ENCODE measurements at regions not wholly inside any gene's neighbourhood (a gene's known extent, or its start where the extent isn't known, plus 50 kb on each side); places are given as distances from the start of the nearest gene placed in this dataset.

GRCh38 chr15:100829457-100829856, 50.2 kb upstream of the ALDH1A3 start:
- no peak for DNase-seq
- Mint-ChIP-seq H3K4me3 (no peak overlapping the region), H3K27me3 (peaks cover 33% of the 10 kb centered on the region), H3K27ac (no peak overlapping the region), H3K4me1 (no peaks in the 10 kb centered on the region), H3K9me3 (ENCODE audit: insufficient read depth) (peaks cover 3% of the 10 kb centered on the region)
- Histone ChIP-seq H4K20me1 (ENCODE audit: control insufficient read depth, insufficient read depth, low read length, poor library complexity, severe bottlenecking) (no peaks in the 10 kb centered on the region), H3K27me3 (replicated peaks in 1 of 4; ENCODE audit: control extremely low read depth in 1 of 4, control insufficient read depth in 3 of 4, insufficient read depth in 4 of 4, low read length in 3 of 4) (no peaks in the 10 kb centered on the region), H2AFZ (ENCODE audit: insufficient read depth, low read depth, low read length, poor library complexity, severe bottlenecking) (no peak overlapping the region), H3K79me2 (ENCODE audit: control insufficient read depth, insufficient read depth, low read length) (no peaks in the 10 kb centered on the region), H3K9ac (ENCODE audit: low read length) (no peak overlapping the region), H3K4me1 (ENCODE audit: control insufficient read depth in 2 of 2, insufficient read depth in 2 of 2, low read length in 2 of 2) (no peaks in the 10 kb centered on the region), H3K27ac (ENCODE audit: low read length in 2 of 2) (no peak overlapping the region), H3K4me3 (ENCODE audit: control extremely low read depth in 1 of 5, extremely low read depth in 1 of 5, insufficient read depth in 1 of 5, low read depth in 2 of 5, low read length in 4 of 5) (no peak overlapping the region), H3K9me3 (ENCODE audit: control extremely low read depth in 1 of 3, control insufficient read depth in 2 of 3, insufficient read depth in 1 of 3, low read length in 2 of 3) (no peaks in the 10 kb centered on the region), H3K36me3 (replicated peaks in 1 of 2; ENCODE audit: control extremely low read depth in 1 of 2, control insufficient read depth in 1 of 2, extremely low read depth in 1 of 2, insufficient read depth in 2 of 2, low read length in 1 of 2) (no peaks in the 10 kb centered on the region), H3K4me2 (replicated peaks; ENCODE audit: low read depth, low read length, poor library complexity, severe bottlenecking) (no peak overlapping the region)
- CTCF ChIA-PET: no interaction called here
- no peak for ATAC-seq (ENCODE audit: low read depth)
- WGBS (ENCODE audit: insufficient coverage): no CpG with 5 or more reads among the region's 1 CpG
- TF ChIP-seq CTCF (IDR thresholded peaks at IDR 0.05): no peak
- TF ChIP-seq EZH2 (IDR thresholded peaks at IDR 0.05; ENCODE audit: borderline replicate concordance, insufficient read depth, low read depth, low read length, poor library complexity, severe bottlenecking): no peak
- intact Hi-C loops (cut with micrococcal nuclease): no loop called here
- POLR2A ChIA-PET: no interaction called here
